ENCODE measurements at regions not wholly inside any gene's neighbourhood (a gene's known extent, or its start where the extent isn't known, plus 50 kb on each side); places are given as distances from the start of the nearest gene placed in this dataset.

DNA sequence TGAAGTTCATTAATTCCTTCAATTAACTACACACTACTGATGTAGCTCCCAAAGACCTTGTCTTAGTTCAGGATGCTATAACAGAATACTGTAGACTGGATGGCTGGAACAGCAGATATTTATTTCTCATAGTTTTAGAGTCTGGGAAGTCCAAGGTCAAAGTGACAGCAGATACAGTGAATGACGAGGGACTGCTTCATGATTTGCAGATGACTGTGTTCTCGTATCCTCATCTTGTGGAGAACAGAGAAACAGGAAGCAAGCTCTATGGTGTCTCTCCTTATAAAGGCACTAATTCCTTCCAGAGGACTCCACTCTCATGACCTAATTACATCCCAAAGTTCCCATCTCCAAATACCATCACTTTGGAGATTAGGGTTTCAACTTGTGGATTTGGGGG is 65.6 kb upstream of the MAP1B start:
- no peak for DNase-seq (ENCODE audit: low read depth)

DNA sequence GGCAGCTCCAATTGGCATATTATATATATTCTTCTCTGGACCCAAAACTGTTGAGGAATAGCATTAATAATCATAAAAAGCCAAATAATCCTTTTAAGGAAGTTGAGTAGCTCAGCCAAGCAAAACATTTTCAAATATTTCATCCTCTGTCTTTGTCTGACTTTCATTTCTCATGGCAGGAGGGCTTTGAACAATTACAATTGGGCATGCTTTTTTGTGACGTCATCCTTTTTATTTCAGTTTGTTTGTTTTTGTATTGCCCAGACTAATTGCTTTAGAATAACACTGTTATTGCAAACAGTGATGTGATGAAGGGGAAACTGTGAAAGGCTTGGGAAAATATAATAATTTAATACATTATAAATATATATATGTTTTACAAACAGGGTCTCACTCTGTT is 65.2 kb upstream of the MAP1B start:
- DNase-seq (ENCODE audit: low read depth): no peak

DNA sequence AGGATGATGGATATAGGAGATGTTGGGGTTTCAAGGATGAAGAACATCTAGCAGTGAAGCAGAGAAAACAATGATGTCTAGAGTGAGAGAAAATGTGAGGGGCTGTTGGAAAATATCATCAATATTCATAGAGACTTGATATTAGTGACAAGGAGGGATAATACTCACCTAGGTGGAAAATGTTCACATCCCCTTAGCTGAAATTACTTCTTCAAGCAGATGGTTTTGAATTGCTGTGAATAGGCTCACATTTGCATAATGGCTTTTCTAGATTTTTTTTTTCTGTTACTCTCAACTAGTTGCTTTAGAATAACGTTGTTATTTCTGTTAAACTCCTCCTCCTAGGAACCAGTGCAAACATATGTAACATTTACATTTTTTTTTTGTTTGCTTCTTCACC is 61.6 kb upstream of the MAP1B start:
- DNase-seq (ENCODE audit: low read depth): no peak

GRCh38 chr5:72046106-72046505 is 61.2 kb upstream of the MAP1B start:
- no peak for DNase-seq (ENCODE audit: low read depth)

GRCh38 chr5:72055636-72056035 is 51.6 kb upstream of the MAP1B start:
- no peak for DNase-seq (ENCODE audit: low read depth)

All from forelimb muscle (tissue), 1 donor.